ENCODE measurements at regions not wholly inside any gene's neighbourhood (a gene's known extent, or its start where the extent isn't known, plus 50 kb on each side); places are given as distances from the start of the nearest gene placed in this dataset.
"Not testable (repeated sequence)": the region's sequence is repeated elsewhere in the genome, so short reads cannot be mapped to it uniquely, and the experiment has no call there.

GRCh38 chr7:119256001-119256400 lies 1017.0 kb upstream of the KCND2 start:
- Histone ChIP-seq H3K4me1 (replicated peaks) (no peaks in the 10 kb centered on the region), H3K36me3 (no peaks in the 10 kb centered on the region), H3K27ac (no peak overlapping the region), H3K27me3 (replicated peaks) (no peaks in the 10 kb centered on the region), H3K4me3 (no peak overlapping the region), H3K9me3 (replicated peaks) (no peaks in the 10 kb centered on the region)
- DNase-seq (ENCODE audit: low read depth in 1 of 2, low spot score in 2 of 2): no peak

- H3K4me1 ChIP-seq (replicated peaks): no peaks in the 10 kb centered on the region
- H3K27ac ChIP-seq: no peak overlapping the region
- no peak for DNase-seq (ENCODE audit: low read depth in 1 of 2, low spot score in 2 of 2)
- H3K4me3 ChIP-seq: no peak overlapping the region
- no peaks in the 10 kb centered on the region for H3K9me3 ChIP-seq (replicated peaks)
- H3K36me3 ChIP-seq: no peaks in the 10 kb centered on the region
- no peaks in the 10 kb centered on the region for H3K27me3 ChIP-seq (replicated peaks)
These were observed 1016.4 kb upstream of the KCND2 start for GRCh38 chr7:119256446-119257131.

- H3K4me1 ChIP-seq (replicated peaks); H3K4me3 ChIP-seq; DNase-seq (ENCODE audit: low read depth in 1 of 2, low spot score in 2 of 2); H3K27ac ChIP-seq; H3K36me3 ChIP-seq; H3K9me3 ChIP-seq (replicated peaks); H3K27me3 ChIP-seq (replicated peaks): not testable (repeated sequence)
These were observed 1006.2 kb upstream of the KCND2 start for GRCh38 chr7:119266790-119267189.

- Histone ChIP-seq H3K9me3 (replicated peaks) (no peaks in the 10 kb centered on the region), H3K27ac (no peak overlapping the region), H3K4me1 (replicated peaks) (no peaks in the 10 kb centered on the region), H3K4me3 (no peak overlapping the region), H3K36me3 (no peaks in the 10 kb centered on the region), H3K27me3 (replicated peaks) (no peaks in the 10 kb centered on the region)
- DNase-seq (ENCODE audit: low read depth in 1 of 2, low spot score in 2 of 2): peak in 1 of 2 experiments; percentile 15
These were observed 1002.9 kb upstream of the KCND2 start for GRCh38 chr7:119270045-119270464.

GRCh38 chr7:119270644-119271043 lies 1002.3 kb upstream of the KCND2 start:
- Histone ChIP-seq H3K4me1 (replicated peaks) (no peaks in the 10 kb centered on the region), H3K9me3 (replicated peaks) (no peaks in the 10 kb centered on the region), H3K27ac (no peak overlapping the region), H3K4me3 (no peak overlapping the region), H3K36me3 (no peaks in the 10 kb centered on the region), H3K27me3 (replicated peaks) (no peaks in the 10 kb centered on the region)
- DNase-seq (ENCODE audit: low read depth in 1 of 2, low spot score in 2 of 2): no peak

- no peaks in the 10 kb centered on the region for H3K9me3 ChIP-seq (replicated peaks)
- no peaks in the 10 kb centered on the region for H3K27me3 ChIP-seq (replicated peaks)
- no peak overlapping the region for H3K4me3 ChIP-seq
- no peak for DNase-seq (ENCODE audit: low read depth in 1 of 2, low spot score in 2 of 2)
- no peak overlapping the region for H3K27ac ChIP-seq
- H3K36me3 ChIP-seq: no peaks in the 10 kb centered on the region
- H3K4me1 ChIP-seq (replicated peaks): no peaks in the 10 kb centered on the region
These were observed 1001.7 kb upstream of the KCND2 start for GRCh38 chr7:119271147-119271779.

GRCh38 chr7:119281181-119281846 lies 991.7 kb upstream of the KCND2 start:
- no peak overlapping the region for H3K27ac ChIP-seq
- H3K36me3 ChIP-seq: no peaks in the 10 kb centered on the region
- H3K4me1 ChIP-seq (replicated peaks): no peaks in the 10 kb centered on the region
- no peaks in the 10 kb centered on the region for H3K9me3 ChIP-seq (replicated peaks)
- H3K4me3 ChIP-seq: no peak overlapping the region
- no peak for DNase-seq (ENCODE audit: low read depth in 1 of 2, low spot score in 2 of 2)
- no peaks in the 10 kb centered on the region for H3K27me3 ChIP-seq (replicated peaks)

GRCh38 chr7:119283353-119283752 lies 989.6 kb upstream of the KCND2 start:
- no peak overlapping the region for H3K27ac ChIP-seq
- no peaks in the 10 kb centered on the region for H3K27me3 ChIP-seq (replicated peaks)
- DNase-seq (ENCODE audit: low read depth in 1 of 2, low spot score in 2 of 2): no peak
- no peaks in the 10 kb centered on the region for H3K4me1 ChIP-seq (replicated peaks)
- no peak overlapping the region for H3K4me3 ChIP-seq
- no peaks in the 10 kb centered on the region for H3K36me3 ChIP-seq
- H3K9me3 ChIP-seq (replicated peaks): no peaks in the 10 kb centered on the region

- Histone ChIP-seq H3K36me3 (no peaks in the 10 kb centered on the region), H3K9me3 (replicated peaks) (no peaks in the 10 kb centered on the region; the same call in 1 of the 2 replicates), H3K4me3 (no peak overlapping the region), H3K27ac (no peak overlapping the region), H3K27me3 (replicated peaks) (no peaks in the 10 kb centered on the region), H3K4me1 (replicated peaks) (no peaks in the 10 kb centered on the region)
- DNase-seq (ENCODE audit: low read depth in 1 of 2, low spot score in 2 of 2): no peak
These were observed 984.6 kb upstream of the KCND2 start for GRCh38 chr7:119288416-119288815.

GRCh38 chr7:119300341-119300740 lies 972.6 kb upstream of the KCND2 start:
- H3K9me3 ChIP-seq (replicated peaks); DNase-seq (ENCODE audit: low read depth in 1 of 2, low spot score in 2 of 2); H3K27ac ChIP-seq; H3K4me3 ChIP-seq; H3K27me3 ChIP-seq (replicated peaks); H3K36me3 ChIP-seq; H3K4me1 ChIP-seq (replicated peaks): not testable (repeated sequence)

GRCh38 chr7:119320316-119320715 lies 952.7 kb upstream of the KCND2 start:
- no peak for DNase-seq (ENCODE audit: low read depth in 1 of 2, low spot score in 2 of 2)
- Histone ChIP-seq H3K27ac (no peak overlapping the region), H3K4me3 (no peak overlapping the region), H3K4me1 (replicated peaks) (no peaks in the 10 kb centered on the region), H3K9me3 (replicated peaks) (no peaks in the 10 kb centered on the region), H3K27me3 (replicated peaks) (no peaks in the 10 kb centered on the region), H3K36me3 (no peaks in the 10 kb centered on the region)

GRCh38 chr7:119329715-119330114 lies 943.3 kb upstream of the KCND2 start:
- H3K4me1 ChIP-seq (replicated peaks): no peaks in the 10 kb centered on the region
- H3K27me3 ChIP-seq (replicated peaks): no peaks in the 10 kb centered on the region
- H3K36me3 ChIP-seq: no peaks in the 10 kb centered on the region
- DNase-seq (ENCODE audit: low read depth in 1 of 2, low spot score in 2 of 2): no peak
- no peak overlapping the region for H3K4me3 ChIP-seq
- H3K9me3 ChIP-seq (replicated peaks): no peaks in the 10 kb centered on the region
- no peak overlapping the region for H3K27ac ChIP-seq

GRCh38 chr7:119335405-119335804 lies 937.6 kb upstream of the KCND2 start:
- H3K27me3 ChIP-seq (replicated peaks): no peaks in the 10 kb centered on the region
- no peaks in the 10 kb centered on the region for H3K36me3 ChIP-seq
- DNase-seq (ENCODE audit: low read depth in 1 of 2, low spot score in 2 of 2): no peak
- H3K9me3 ChIP-seq (replicated peaks): no peaks in the 10 kb centered on the region
- H3K4me1 ChIP-seq (replicated peaks): no peaks in the 10 kb centered on the region
- H3K4me3 ChIP-seq: no peak overlapping the region
- no peak overlapping the region for H3K27ac ChIP-seq

- Histone ChIP-seq H3K36me3 (no peaks in the 10 kb centered on the region), H3K9me3 (replicated peaks) (no peaks in the 10 kb centered on the region; the same call in 1 of the 2 replicates), H3K4me1 (replicated peaks) (no peaks in the 10 kb centered on the region), H3K4me3 (no peak overlapping the region), H3K27me3 (replicated peaks) (no peaks in the 10 kb centered on the region), H3K27ac (no peak overlapping the region)
- DNase-seq (ENCODE audit: low read depth in 1 of 2, low spot score in 2 of 2): no peak
These were observed 931.2 kb upstream of the KCND2 start for GRCh38 chr7:119341822-119342221.
